ENCODE measurements at regions not wholly inside any gene's neighbourhood (a gene's known extent, or its start where the extent isn't known, plus 50 kb on each side); places are given as distances from the start of the nearest gene placed in this dataset.

DNA sequence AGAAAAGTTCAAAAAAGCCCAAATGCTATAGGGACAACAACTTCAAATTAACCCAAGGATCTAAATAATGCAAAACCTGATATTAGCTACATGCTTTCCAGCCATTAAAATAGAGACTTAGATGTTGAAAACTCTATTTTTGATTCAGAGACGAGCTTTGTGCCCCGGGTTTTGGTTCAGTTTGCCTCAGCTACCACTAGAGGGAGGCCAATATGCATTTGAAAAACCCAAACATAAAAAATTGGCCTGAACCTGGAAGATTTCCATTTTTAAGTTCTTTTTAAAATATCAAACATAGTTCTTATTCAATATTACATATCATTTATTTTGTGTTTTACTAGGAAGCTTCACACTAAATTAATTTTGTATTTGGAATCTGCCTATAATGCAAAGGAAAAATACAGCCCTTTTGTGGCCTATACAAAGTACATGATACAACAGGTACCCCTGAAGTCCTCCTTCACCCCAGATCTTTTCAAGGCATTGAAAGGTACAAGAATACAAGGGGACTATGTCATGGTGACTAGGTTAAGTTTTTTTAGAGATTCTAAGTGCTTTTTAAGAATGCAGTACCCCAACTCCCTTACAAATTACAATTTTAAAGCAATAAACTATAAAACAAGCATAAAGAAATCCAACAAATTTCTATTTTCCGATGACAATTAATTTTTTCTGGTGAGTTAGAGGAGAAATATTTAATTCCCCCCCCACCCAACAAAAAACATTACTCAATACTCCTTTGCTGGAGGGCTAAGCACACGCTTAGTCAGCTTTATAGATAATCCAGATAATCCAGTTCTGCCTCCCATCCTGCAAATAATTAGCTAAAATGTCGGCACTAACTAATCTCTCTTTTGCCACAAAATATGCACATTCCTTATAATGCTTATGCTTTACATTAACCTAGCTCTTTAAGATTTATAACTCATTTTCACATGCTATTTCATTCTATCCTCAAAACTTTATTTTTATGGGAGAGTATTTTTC lies 97.7 kb upstream of the PTPN13 start:
- TF ChIP-seq RARB (CRISPR knock-in tag; IDR thresholded peaks at IDR 0.05), result no peak
- no peak for TF ChIP-seq TOX (CRISPR knock-in tag; IDR thresholded peaks at IDR 0.05; ENCODE audit: borderline replicate concordance)
- TF ChIP-seq TCF4 (CRISPR knock-in tag; IDR thresholded peaks at IDR 0.05; ENCODE audit: borderline replicate concordance), result no peak
- TF ChIP-seq, protein P1, sequence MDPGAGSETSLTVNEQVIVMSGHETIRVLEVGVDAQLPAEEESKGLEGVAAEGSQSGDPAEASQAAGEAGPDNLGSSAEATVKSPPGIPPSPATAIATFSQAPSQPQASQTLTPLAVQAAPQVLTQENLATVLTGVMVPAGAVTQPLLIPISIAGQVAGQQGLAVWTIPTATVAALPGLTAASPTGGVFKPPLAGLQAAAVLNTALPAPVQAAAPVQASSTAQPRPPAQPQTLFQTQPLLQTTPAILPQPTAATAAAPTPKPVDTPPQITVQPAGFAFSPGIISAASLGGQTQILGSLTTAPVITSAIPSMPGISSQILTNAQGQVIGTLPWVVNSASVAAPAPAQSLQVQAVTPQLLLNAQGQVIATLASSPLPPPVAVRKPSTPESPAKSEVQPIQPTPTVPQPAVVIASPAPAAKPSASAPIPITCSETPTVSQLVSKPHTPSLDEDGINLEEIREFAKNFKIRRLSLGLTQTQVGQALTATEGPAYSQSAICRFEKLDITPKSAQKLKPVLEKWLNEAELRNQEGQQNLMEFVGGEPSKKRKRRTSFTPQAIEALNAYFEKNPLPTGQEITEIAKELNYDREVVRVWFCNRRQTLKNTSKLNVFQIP (CRISPR knock-in tag; IDR thresholded peaks at IDR 0.05; ENCODE audit: borderline replicate concordance, low read depth), result no peak
- peak; percentile 29; the same call in 2 of the 3 replicates for ATAC-seq

DNA sequence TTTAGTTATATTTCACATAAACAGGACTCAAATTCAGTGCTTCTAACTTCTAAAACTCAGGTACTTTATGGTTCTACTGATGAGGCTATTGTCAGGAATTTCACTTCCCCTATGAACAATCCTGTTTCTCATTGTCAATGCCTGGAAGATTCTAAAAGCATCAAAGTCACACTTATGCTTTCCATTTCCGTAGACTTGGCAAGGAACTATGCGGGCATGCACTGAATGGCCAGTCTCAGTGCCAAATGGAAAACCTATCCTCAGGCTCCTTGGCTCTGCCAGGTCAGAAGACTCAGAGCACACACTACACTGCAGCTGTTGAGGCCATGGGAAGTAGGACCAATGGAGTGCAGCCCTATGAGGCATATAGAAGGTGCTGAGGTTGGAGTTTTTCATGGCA lies 97.0 kb upstream of the PTPN13 start:
- TF ChIP-seq ISL1 (CRISPR knock-in tag; IDR thresholded peaks at IDR 0.05) (no peak), ZNF565 (CRISPR knock-in tag; conservative IDR thresholded peaks at IDR 0.05; ENCODE audit: low read depth) (no peak), ZFP3 (CRISPR knock-in tag; IDR thresholded peaks at IDR 0.05) (no peak), GLIS3 (CRISPR knock-in tag; IDR thresholded peaks at IDR 0.05) (no peak), TCF4 (CRISPR knock-in tag; IDR thresholded peaks at IDR 0.05; ENCODE audit: borderline replicate concordance) (no peak), CSDC2 (CRISPR knock-in tag; IDR thresholded peaks at IDR 0.05) (no peak), SNAI2 (CRISPR knock-in tag; IDR thresholded peaks at IDR 0.05) (no peak), RARB (CRISPR knock-in tag; IDR thresholded peaks at IDR 0.05) (no peak), ARNTL (CRISPR knock-in tag; IDR thresholded peaks at IDR 0.05; ENCODE audit: borderline replicate concordance, low read depth) (no peak), BACH2 (CRISPR knock-in tag; IDR thresholded peaks at IDR 0.05; ENCODE audit: borderline replicate concordance) (no peak), ZFP30 (CRISPR knock-in tag; IDR thresholded peaks at IDR 0.05) (no peak), ESRRG (CRISPR knock-in tag; IDR thresholded peaks at IDR 0.05) (no peak), PPARA (CRISPR knock-in tag; IDR thresholded peaks at IDR 0.05; ENCODE audit: borderline replicate concordance) (no peak), TOX (CRISPR knock-in tag; IDR thresholded peaks at IDR 0.05; ENCODE audit: borderline replicate concordance) (no peak), ZC3H10 (CRISPR knock-in tag; IDR thresholded peaks at IDR 0.05) (no peak), OSR1 (CRISPR knock-in tag; IDR thresholded peaks at IDR 0.05) (no peak), ZNF70 (CRISPR knock-in tag; IDR thresholded peaks at IDR 0.05) (no peak)
- TF ChIP-seq, protein P2, sequence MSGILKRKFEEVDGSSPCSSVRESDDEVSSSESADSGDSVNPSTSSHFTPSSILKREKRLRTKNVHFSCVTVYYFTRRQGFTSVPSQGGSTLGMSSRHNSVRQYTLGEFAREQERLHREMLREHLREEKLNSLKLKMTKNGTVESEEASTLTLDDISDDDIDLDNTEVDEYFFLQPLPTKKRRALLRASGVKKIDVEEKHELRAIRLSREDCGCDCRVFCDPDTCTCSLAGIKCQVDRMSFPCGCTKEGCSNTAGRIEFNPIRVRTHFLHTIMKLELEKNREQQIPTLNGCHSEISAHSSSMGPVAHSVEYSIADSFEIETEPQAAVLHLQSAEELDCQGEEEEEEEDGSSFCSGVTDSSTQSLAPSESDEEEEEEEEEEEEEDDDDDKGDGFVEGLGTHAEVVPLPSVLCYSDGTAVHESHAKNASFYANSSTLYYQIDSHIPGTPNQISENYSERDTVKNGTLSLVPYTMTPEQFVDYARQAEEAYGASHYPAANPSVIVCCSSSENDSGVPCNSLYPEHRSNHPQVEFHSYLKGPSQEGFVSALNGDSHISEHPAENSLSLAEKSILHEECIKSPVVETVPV (CRISPR knock-in tag; IDR thresholded peaks at IDR 0.05), result no peak
- TF ChIP-seq, protein P1 (CRISPR knock-in tag; IDR thresholded peaks at IDR 0.05; ENCODE audit: borderline replicate concordance, low read depth), result no peak
- TF ChIP-seq, protein P3, sequence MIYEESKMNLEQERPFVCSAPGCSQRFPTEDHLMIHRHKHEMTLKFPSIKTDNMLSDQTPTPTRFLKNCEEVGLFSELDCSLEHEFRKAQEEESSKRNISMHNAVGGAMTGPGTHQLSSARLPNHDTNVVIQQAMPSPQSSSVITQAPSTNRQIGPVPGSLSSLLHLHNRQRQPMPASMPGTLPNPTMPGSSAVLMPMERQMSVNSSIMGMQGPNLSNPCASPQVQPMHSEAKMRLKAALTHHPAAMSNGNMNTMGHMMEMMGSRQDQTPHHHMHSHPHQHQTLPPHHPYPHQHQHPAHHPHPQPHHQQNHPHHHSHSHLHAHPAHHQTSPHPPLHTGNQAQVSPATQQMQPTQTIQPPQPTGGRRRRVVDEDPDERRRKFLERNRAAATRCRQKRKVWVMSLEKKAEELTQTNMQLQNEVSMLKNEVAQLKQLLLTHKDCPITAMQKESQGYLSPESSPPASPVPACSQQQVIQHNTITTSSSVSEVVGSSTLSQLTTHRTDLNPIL (CRISPR knock-in tag; IDR thresholded peaks at IDR 0.05; ENCODE audit: low read depth), result no peak
- ATAC-seq, result peak; percentile 82

DNA sequence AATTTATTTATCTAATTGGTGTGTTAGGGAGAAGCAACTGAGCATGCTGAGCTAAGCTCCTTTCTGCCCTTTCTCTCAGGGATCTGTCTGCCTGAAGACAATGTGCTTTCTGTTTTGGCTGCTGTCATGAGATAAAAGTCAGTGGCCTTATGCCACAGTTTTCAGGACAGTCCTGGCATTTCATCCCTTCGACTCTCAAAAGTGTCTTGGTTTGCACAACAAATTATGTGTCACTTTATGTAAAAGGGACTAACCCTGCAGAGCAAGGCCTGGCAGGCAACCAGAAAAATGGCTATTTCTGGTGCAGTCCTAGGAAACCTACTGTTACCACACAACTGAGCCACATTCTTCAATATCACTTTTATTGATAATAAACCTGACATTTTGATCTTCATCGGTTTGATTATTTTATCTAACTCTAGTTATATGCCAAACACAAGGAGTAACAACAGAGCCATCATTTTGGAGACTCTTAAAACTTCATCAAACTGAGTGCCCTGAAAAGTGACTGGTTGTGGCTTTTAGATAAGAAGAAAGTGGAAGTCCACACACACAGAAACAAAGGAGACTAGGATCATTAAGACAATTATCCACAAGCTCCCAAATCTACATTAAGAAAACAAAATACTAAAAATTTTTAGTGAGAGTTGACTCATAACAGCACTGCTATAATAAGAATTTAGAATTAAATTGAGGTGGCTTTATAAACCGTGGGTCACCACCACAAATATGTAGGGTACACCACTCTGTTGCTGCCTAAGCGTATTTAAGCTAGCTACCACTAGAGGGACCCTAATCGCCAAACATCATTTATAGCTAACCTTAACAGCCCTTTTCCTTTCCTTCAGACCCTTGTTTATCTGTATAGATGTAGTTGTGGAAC lies 95.9 kb upstream of the PTPN13 start:
- peak; percentile 93 for ATAC-seq
- TF ChIP-seq CSDC2 (CRISPR knock-in tag; IDR thresholded peaks at IDR 0.05), result no peak
- TF ChIP-seq OSR1 (CRISPR knock-in tag; IDR thresholded peaks at IDR 0.05), result no peak
- TF ChIP-seq GLIS3 (CRISPR knock-in tag; IDR thresholded peaks at IDR 0.05), result no peak
- no peak for TF ChIP-seq RARB (CRISPR knock-in tag; IDR thresholded peaks at IDR 0.05)
- no peak for TF ChIP-seq ZFP3 (CRISPR knock-in tag; IDR thresholded peaks at IDR 0.05)
- no peak for TF ChIP-seq PPARA (CRISPR knock-in tag; IDR thresholded peaks at IDR 0.05; ENCODE audit: borderline replicate concordance)
- no peak for TF ChIP-seq PATZ1 (CRISPR knock-in tag; IDR thresholded peaks at IDR 0.05; ENCODE audit: borderline replicate concordance)
- TF ChIP-seq, protein P4, sequence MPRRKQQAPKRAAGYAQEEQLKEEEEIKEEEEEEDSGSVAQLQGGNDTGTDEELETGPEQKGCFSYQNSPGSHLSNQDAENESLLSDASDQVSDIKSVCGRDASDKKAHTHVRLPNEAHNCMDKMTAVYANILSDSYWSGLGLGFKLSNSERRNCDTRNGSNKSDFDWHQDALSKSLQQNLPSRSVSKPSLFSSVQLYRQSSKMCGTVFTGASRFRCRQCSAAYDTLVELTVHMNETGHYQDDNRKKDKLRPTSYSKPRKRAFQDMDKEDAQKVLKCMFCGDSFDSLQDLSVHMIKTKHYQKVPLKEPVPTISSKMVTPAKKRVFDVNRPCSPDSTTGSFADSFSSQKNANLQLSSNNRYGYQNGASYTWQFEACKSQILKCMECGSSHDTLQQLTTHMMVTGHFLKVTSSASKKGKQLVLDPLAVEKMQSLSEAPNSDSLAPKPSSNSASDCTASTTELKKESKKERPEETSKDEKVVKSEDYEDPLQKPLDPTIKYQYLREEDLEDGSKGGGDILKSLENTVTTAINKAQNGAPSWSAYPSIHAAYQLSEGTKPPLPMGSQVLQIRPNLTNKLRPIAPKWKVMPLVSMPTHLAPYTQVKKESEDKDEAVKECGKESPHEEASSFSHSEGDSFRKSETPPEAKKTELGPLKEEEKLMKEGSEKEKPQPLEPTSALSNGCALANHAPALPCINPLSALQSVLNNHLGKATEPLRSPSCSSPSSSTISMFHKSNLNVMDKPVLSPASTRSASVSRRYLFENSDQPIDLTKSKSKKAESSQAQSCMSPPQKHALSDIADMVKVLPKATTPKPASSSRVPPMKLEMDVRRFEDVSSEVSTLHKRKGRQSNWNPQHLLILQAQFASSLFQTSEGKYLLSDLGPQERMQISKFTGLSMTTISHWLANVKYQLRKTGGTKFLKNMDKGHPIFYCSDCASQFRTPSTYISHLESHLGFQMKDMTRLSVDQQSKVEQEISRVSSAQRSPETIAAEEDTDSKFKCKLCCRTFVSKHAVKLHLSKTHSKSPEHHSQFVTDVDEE (CRISPR knock-in tag; IDR thresholded peaks at IDR 0.05), result no peak
- TF ChIP-seq ISL1 (CRISPR knock-in tag; IDR thresholded peaks at IDR 0.05), result no peak
- no peak for TF ChIP-seq ESRRG (CRISPR knock-in tag; IDR thresholded peaks at IDR 0.05)
- no peak for TF ChIP-seq ZNF565 (CRISPR knock-in tag; conservative IDR thresholded peaks at IDR 0.05; ENCODE audit: low read depth)
